H9 (cell line): ENCODE measurements at regions not wholly inside any gene's neighbourhood (a gene's known extent, or its start where the extent isn't known, plus 50 kb on each side); places are given as distances from the start of the nearest gene placed in this dataset.

ENCODE experiments used
- DNase-seq: peaks from one replicate; pipeline ENCODE4 v3.0.0-alpha.2; 2017
- H2AFZ ChIP-seq: one replicate; pipeline ENCODE4 v1.6.1; 2013; ENCODE audit warnings: mild to moderate bottlenecking, low read length, control low read depth, moderate library complexity
- H2AK5ac ChIP-seq: 2 replicates; pipeline ENCODE4 v1.6.1; 2013; ENCODE audit warnings: low read length, control low read depth, mixed read lengths; ENCODE audit not compliant: insufficient read length
- H2BK120ac ChIP-seq: one replicate; pipeline ENCODE4 v1.6.1; 2013; ENCODE audit warnings: low read depth, mild to moderate bottlenecking, low read length, control low read depth, inconsistent platforms; ENCODE audit not compliant: poor library complexity, severe bottlenecking
- H2BK12ac ChIP-seq: 2 replicates; pipeline ENCODE4 v1.6.1; 2013; ENCODE audit warnings: low read length, control low read depth, mixed read lengths, low read depth; ENCODE audit not compliant: insufficient read length
- H2BK15ac ChIP-seq: 2 replicates; pipeline ENCODE4 v1.6.1; 2013; ENCODE audit warnings: low read depth, low read length, control low read depth
- H2BK20ac ChIP-seq: one replicate; pipeline ENCODE4 v1.6.1; 2013; ENCODE audit warnings: low read depth, mild to moderate bottlenecking, low read length, control low read depth, inconsistent platforms; ENCODE audit not compliant: poor library complexity, severe bottlenecking
- H2BK5ac ChIP-seq: 2 replicates; pipeline ENCODE4 v1.6.1; 2013; ENCODE audit warnings: low read length, control low read depth, mixed read lengths; ENCODE audit not compliant: insufficient read length
- H3K14ac ChIP-seq: 2 replicates; pipeline ENCODE4 v1.6.1; 2013; ENCODE audit warnings: low read length, control low read depth; ENCODE audit not compliant: insufficient read depth
- H3K18ac ChIP-seq: 2 replicates; pipeline ENCODE4 v1.6.1; 2013; ENCODE audit warnings: low read depth, mild to moderate bottlenecking, mixed read lengths, low read length, control low read depth; ENCODE audit not compliant: insufficient read length
- H3K23ac ChIP-seq: 2 replicates; pipeline ENCODE4 v1.6.1; 2013; ENCODE audit warnings: low read length, control low read depth, mixed read lengths, low read depth; ENCODE audit not compliant: insufficient read length
- H3K23me2 ChIP-seq: 2 replicates; pipeline ENCODE4 v1.6.1; 2013; ENCODE audit warnings: low read depth, mild to moderate bottlenecking, mixed read lengths, low read length, control low read depth; ENCODE audit not compliant: insufficient read length, poor library complexity, severe bottlenecking
- H3K27ac ChIP-seq: 2 replicates; pipeline ENCODE4 v1.5.1; 2013; ENCODE audit warnings: low read length, control low read depth, mixed read lengths, low read depth; ENCODE audit not compliant: insufficient read length
- H3K27me3 ChIP-seq: 2 replicates; pipeline ENCODE4 v1.6.1; 2013; ENCODE audit warnings: low read length, control low read depth, inconsistent platforms; ENCODE audit not compliant: insufficient read depth
- H3K4ac ChIP-seq: 2 replicates; pipeline ENCODE4 v1.6.1; 2013; ENCODE audit warnings: low read depth, mild to moderate bottlenecking, control low read depth, inconsistent platforms, low read length, moderate library complexity
- H3K4me1 ChIP-seq: 2 replicates; pipeline ENCODE4 v1.6.1; 2013; ENCODE audit warnings: low read length, control low read depth, inconsistent platforms; ENCODE audit not compliant: insufficient read depth
- H3K4me2 ChIP-seq: 2 replicates; pipeline ENCODE4 v1.6.1; 2013; ENCODE audit warnings: low read length, control low read depth, mixed read lengths; ENCODE audit not compliant: insufficient read length, insufficient read depth
- H3K56ac ChIP-seq: 2 replicates; pipeline ENCODE4 v1.6.1; 2013; ENCODE audit warnings: low read depth, mild to moderate bottlenecking, mixed read lengths, low read length, control low read depth; ENCODE audit not compliant: insufficient read length
- H3K79me1 ChIP-seq: 2 replicates; pipeline ENCODE4 v1.6.1; 2013; ENCODE audit warnings: low read depth, mild to moderate bottlenecking, moderate library complexity, low read length, control low read depth, inconsistent platforms; ENCODE audit not compliant: insufficient read depth, poor library complexity, severe bottlenecking
- H3K79me2 ChIP-seq: 2 replicates; pipeline ENCODE4 v1.6.1; 2013; ENCODE audit warnings: low read length, control low read depth, inconsistent platforms; ENCODE audit not compliant: insufficient read depth
- H3K9ac ChIP-seq: 2 replicates; pipeline ENCODE4 v1.6.1; 2013; ENCODE audit warnings: low read length, control low read depth, mixed read lengths; ENCODE audit not compliant: insufficient read length; ENCODE audit errors: extremely low read depth
- H3K9me3 ChIP-seq: one replicate; pipeline ENCODE4 v1.6.1; 2013; ENCODE audit warnings: low read depth, low read length, inconsistent platforms; ENCODE audit not compliant: control insufficient read depth
- H3T11ph ChIP-seq: one replicate; pipeline ENCODE4 v1.6.1; 2013; ENCODE audit warnings: mild to moderate bottlenecking, low read length, control low read depth, inconsistent platforms
- H4K20me1 ChIP-seq: one replicate; pipeline ENCODE4 v1.6.1; 2013; ENCODE audit not compliant: control insufficient read depth, insufficient read length, insufficient read depth
- H4K5ac ChIP-seq: 2 replicates; pipeline ENCODE4 v1.6.1; 2013; ENCODE audit warnings: low read depth, mild to moderate bottlenecking, mixed read lengths, low read length, control low read depth; ENCODE audit not compliant: insufficient read length
- H4K8ac ChIP-seq: replicated peaks from 2 replicates; pipeline ENCODE4 v1.6.1; 2013; ENCODE audit warnings: low read length, control low read depth, mixed read lengths, low read depth; ENCODE audit not compliant: insufficient read length
- H4K91ac ChIP-seq: 2 replicates; pipeline ENCODE4 v1.6.1; 2013; ENCODE audit warnings: low read depth, mild to moderate bottlenecking, moderate library complexity, mixed read lengths, low read length, control low read depth; ENCODE audit not compliant: insufficient read length
- H3K27ac Mint-ChIP-seq, 3 experiments: 2 replicates in 2 of 3; 3 replicates in 1 of 3; pipeline ENCODE4 v1.8.0; 2020 to 2021; ENCODE audit warnings: mixed read lengths in 3 of 3, mild to moderate bottlenecking in 1 of 3, moderate library complexity in 1 of 3
- H3K27me3 Mint-ChIP-seq: 2 replicates; pipeline ENCODE4 v1.8.0; 2021; ENCODE audit warnings: low read depth, mild to moderate bottlenecking, moderate library complexity, mixed read lengths
- H3K36me3 Mint-ChIP-seq, 3 experiments: 2 replicates in 2 of 3; 3 replicates in 1 of 3; pipeline ENCODE4 v1.8.0; 2020 to 2021; ENCODE audit warnings: low read depth in 3 of 3, mixed read lengths in 3 of 3; ENCODE audit not compliant: insufficient read depth in 1 of 3
- H3K4me1 Mint-ChIP-seq, 2 experiments: 2 replicates each; pipeline ENCODE4 v1.8.0; 2020; ENCODE audit warnings: mixed read lengths in 2 of 2
- H3K4me3 Mint-ChIP-seq, 2 experiments: 2 replicates in 1 of 2; 3 replicates in 1 of 2; pipeline ENCODE4 v1.8.0; 2020 to 2021; ENCODE audit warnings: mild to moderate bottlenecking in 2 of 2, mixed read lengths in 2 of 2, moderate library complexity in 1 of 2
- H3K9me3 Mint-ChIP-seq, 2 experiments: 2 replicates in 1 of 2; 3 replicates in 1 of 2; pipeline ENCODE4 v1.8.0; 2020; ENCODE audit warnings: mild to moderate bottlenecking in 2 of 2, mixed read lengths in 2 of 2, moderate library complexity in 1 of 2
- CTCF ChIP-seq: fragments of 200-600 bp; sonication (generic); conservative IDR thresholded peaks from 3 replicates; pipeline ENCODE4 v1.8.0; 2021; ENCODE audit warnings: antibody characterized with exemption, mild to moderate bottlenecking
- WGBS: extraction: QIAGEN DNeasy Blood & Tissue Kit; methylation state at CpG from one replicate; pipeline ENCODE4 v1.1.7; 2013; ENCODE audit warnings: missing lambda C conversion rate, low lambda C conversion rate, mixed read lengths; ENCODE audit not compliant: insufficient read length; ENCODE audit errors: extremely low coverage; 5-methylcytosine and 5-hydroxymethylcytosine counted together

- Histone ChIP-seq H2AK5ac (no peak overlapping the region), H4K5ac (no peak overlapping the region), H3K14ac (no peak overlapping the region), H3K79me1 (no peaks in the 10 kb centered on the region), H3K27me3 (no peaks in the 10 kb centered on the region), H3K4me2 (no peak overlapping the region), H3K4ac (no peak overlapping the region), H2BK5ac (no peak overlapping the region), H4K91ac (no peak overlapping the region), H3K23me2 (no peaks in the 10 kb centered on the region), H2BK12ac (no peak overlapping the region), H3K18ac (no peak overlapping the region), H2BK20ac (no peak overlapping the region), H3K23ac (no peak overlapping the region), H3T11ph (no peak overlapping the region), H2BK15ac (no peak overlapping the region), H3K4me1 (no peaks in the 10 kb centered on the region), H3K27ac (no peak overlapping the region), H4K8ac (no peak overlapping the region), H3K9ac (no peak overlapping the region), H2BK120ac (no peak overlapping the region), H3K56ac (no peak overlapping the region), H3K79me2 (no peaks in the 10 kb centered on the region), H3K9me3 (no peaks in the 10 kb centered on the region), H2AFZ (no peak overlapping the region), H4K20me1 (no peaks in the 10 kb centered on the region)
- DNase-seq: no peak
- TF ChIP-seq CTCF: no peak
- peaks cover 0 to 2% (median 0%) of the 10 kb centered on the region in 3 experiments; a peak in 1 of 7 replicates for H3K36me3 Mint-ChIP-seq
- no peak overlapping the region for H3K4me3 Mint-ChIP-seq
- H3K4me1 Mint-ChIP-seq: peaks cover 2 to 3% of the 10 kb centered on the region in 2 experiments; a peak in 1 of 4 replicates
- WGBS: no CpG with 5 or more reads among the region's 3 CpGs
- H3K9me3 Mint-ChIP-seq: peaks cover 3 to 10% of the 10 kb centered on the region in 2 experiments; a peak in 4 of 5 replicates
- no peaks in the 10 kb centered on the region for H3K27me3 Mint-ChIP-seq
- no peak overlapping the region; a peak in 1 of 7 replicates for H3K27ac Mint-ChIP-seq
Observed at GRCh38 chr17:70288540-70289290, 119.4 kb downstream of the KCNJ2 start.
